IPS-NIHi7 (cell line): ENCODE measurements at regions not wholly inside any gene's neighbourhood (a gene's known extent, or its start where the extent isn't known, plus 50 kb on each side); places are given as distances from the start of the nearest gene placed in this dataset.
"Not testable (repeated sequence)": the region's sequence is repeated elsewhere in the genome, so short reads cannot be mapped to it uniquely, and the experiment has no call there.

Experiments used
- DNase-seq: peaks from one replicate; pipeline ENCODE4 v3.0.0; 2012; ENCODE audit warnings: mixed read lengths; ENCODE audit errors: extremely low spot score

DNA sequence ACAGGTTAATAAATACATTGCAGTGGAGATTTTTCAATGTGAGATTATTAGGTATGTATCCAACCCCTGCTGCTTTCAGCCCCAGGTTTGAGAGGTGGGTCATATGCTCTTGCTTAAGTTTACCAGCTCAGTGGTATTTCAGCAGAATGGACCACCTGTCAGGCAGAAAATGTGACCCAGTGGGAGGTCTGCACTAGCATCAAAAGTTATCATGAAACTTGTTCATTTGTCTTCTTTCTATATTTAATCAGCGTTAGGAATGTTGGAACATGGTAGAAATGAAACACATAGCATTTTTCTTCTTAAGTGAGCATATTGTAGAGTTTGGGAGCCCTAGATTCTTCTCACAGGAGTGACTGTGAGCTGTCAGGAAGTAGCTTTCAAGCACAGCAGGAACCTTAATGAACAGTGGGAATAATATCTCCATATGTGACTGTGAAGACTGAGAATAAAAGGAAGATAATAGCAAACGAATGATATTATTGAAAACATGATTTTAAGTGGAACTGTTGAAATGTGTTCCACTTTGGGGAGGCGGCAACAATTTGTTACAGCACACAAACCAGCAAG lies 596.9 kb upstream of the CDH6 start:
- DNase-seq, result no peak

DNA sequence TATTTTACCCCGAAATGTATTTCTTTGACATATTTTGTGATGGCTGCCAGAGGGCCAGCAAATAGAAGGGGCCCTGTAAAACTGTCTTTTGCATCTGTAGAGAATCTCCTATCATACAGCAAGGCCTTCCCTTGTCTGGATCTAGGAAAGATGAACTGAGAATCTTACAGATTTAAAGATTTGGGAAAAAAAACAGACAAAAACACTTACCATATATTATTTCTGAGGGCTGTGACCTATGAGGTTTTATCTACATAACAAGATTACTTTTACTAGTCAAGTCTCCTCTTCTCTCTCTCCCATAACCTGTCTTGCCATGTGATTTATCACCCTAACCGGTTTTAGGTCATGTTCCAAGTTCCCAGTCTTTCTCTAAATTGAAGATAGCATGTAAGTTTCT lies 599.2 kb upstream of the CDH6 start:
- DNase-seq, result no peak

DNA sequence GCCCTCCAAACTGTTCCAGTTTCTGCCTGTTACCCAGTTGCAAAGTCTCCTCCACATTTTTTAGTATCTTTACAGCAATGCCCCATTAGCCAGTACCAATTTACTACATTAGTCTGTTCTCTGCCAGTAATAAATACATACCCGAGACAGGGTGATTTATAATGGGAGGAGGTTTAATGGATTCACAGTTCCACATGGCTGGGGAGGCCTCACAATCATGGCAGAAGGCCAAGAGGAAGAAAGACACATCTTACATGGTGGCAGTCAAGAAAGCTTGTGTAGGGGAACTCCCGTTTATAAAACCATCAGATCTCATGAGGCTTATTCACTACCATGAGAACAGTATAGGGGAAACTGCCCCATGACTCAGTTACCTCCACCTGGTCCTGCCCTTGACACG lies 600.7 kb upstream of the CDH6 start:
- DNase-seq, result no peak

DNA sequence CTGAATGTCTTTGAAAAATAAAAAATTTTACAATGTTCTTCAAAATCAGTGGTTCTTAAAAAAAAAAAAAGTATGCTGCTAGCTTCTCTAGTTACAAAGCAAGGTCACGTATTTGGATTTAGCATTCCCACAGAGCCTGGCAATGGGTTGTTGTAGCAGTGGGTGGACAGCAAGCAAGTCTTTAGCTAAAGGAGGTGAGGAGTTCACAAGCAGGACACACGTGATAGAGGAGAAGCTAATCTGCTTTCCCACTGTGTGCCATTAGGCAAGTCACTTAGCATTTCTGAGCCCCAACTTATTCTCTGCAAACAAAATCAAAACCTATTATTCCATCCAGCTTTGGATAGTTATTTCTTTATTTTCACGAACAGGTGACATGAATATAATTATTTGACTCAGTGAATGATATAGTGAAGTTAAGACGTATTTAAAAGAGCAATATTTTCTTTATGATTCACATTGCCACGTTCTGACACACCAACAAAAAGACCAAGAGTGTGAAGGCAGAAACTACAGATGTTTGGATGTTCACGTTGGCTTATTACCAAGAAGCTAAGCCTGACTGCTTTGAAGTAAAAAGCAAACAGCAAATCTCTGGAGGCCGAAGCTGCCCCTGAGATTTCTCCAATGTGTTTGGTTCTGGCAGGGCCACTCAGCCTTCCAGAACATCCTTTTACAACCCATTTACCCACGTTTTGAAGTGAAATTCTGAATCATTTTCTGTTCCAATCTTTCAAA lies 612.1 kb upstream of the CDH6 start:
- peak; percentile 9 for DNase-seq

DNA sequence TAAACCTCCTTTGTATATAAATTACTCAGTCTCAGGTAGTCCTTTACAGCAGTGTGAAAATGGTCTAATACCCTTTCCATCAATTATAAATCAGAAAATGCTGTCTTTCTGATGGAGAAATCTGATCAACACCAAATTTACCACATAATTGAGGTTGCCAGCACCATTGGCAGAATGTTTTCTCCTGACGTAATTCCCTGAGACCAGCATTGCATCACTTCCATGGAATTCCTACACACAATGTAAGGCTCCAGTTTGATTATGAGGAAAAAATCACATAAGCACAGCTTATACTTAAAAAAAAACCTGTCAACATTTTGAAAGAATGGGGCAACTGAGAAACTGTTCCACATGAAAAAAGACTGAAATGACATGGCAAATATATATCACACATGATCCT lies 618.7 kb upstream of the CDH6 start:
- DNase-seq, result no peak

DNA sequence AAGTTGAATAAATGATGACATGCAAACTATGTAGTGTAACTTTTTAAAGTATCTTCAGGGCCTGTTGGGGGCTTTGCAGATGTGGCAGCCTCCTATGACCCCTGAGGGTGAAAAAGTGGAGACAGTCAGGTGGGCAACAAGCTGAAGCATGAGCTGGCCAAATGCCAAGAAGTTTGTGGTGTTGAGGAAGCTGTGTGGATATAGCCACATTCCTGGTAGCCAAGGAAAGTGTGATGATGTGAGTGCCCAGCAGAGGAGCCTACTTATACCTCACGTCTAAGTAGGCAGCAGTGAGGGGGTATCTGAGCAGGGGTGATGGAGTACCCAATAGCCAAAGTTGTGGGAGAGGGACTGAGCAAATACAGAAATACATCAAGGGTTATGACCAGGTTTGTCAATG lies 621.2 kb upstream of the CDH6 start:
- DNase-seq, result no peak

- no peak for DNase-seq
These were observed 631.7 kb upstream of the CDH6 start for GRCh38 chr5:30561771-30562170.

DNA sequence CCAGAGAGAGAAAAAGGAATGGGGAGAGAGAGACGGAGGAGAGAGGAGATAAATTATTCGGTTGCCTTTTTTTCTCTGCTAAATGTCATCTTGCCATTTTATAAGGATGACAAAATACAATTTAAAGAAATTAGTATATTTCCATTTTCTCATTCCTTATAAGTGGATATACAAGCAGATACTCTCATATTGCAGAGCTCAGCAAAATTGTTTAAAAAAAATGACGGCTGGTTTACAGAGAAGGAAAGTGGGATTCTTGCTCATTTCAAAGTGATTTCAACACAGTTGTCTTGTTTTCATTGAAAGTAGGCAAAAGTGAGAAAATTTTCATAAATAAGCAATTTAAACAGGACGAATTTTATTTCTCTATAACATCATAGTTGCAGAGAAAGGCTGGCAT lies 641.9 kb upstream of the CDH6 start:
- no peak for DNase-seq

DNA sequence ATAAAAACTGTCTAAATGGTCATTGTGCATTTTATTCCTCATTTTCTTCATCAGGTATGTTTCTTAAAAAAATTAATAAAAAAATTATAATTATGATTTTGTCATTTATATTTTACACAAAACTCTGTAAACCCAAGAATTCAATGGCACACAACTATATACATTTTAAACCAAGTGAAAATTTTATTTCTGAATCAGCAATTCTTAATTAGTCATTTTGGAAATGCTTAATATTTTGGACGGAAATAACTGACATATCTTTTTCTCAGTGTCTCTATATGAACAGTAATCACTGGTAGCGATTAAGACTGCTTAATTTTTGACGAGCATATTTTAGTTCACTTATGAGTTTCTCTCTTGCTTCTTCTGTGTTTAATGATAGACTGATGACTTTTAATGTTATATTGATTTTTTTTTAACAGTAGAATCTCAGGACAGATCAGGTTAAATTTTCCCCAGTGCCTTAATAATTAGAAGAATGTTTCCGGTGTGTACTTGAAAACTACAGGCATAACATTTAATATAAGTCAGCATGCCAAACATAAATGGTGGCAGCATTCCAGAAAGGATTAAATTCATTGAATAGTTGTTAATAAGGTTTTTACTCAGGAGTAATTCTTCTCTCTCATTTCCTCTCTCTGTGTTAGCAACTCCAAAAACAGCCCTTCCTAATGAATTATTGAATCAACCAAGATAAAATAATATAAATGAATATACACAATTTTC lies 644.7 kb upstream of the CDH6 start:
- DNase-seq, result no peak

GRCh38 chr5:30540150-30540549 lies 653.3 kb upstream of the CDH6 start:
- no peak for DNase-seq

DNA sequence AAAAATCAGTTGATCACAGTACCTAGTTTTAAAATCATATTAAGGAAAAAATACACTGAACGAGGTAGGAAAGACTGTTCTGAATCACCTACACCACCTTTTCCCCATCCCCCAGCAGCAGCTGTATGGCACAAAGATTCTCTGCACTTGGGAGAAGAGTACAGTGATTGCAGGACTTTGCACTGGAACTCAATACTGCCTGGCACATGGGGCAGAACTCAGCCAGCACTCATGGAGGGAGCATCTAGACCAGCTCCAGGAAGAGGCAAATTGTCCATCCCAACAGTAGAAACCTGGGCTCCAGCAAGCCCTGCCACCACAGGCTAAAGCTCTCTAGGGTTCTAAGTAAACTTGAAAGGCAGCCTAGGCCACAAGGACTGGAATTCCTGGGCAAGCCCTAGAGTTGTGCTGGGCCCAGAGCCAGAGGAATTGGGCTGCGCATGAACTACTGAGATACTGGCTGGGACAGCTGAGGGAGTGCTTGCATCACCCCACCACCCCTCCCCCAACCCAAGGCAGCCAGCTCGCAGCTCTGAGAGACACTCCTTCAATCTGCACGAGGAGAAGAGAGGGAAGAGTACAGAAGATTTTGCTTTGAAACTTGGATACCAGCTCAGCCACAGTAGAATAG lies 654.4 kb upstream of the CDH6 start:
- peak; percentile 13 for DNase-seq

DNA sequence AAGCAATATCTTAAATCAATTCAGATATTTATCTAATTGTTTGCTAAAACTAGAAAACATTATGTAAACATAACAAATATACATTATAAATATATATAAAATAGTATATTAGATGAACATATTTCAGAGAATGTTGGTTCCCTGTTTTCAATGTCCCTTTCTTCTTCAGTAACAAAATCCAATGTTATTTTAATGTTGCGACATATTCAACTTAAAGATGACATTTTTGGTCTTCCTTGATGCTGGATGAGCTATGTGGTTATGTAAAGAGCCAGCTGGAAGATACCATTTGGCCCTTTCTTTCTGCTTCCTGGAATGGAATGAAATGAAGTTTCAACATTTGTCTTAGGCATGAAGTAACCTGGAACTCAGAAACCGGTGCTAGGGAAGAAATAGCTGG lies 668.1 kb upstream of the CDH6 start:
- no peak for DNase-seq

- no peak for DNase-seq
These were observed 669.1 kb upstream of the CDH6 start for GRCh38 chr5:30524428-30524827.

- no peak for DNase-seq
These were observed 670.4 kb upstream of the CDH6 start for GRCh38 chr5:30523061-30523460.

DNA sequence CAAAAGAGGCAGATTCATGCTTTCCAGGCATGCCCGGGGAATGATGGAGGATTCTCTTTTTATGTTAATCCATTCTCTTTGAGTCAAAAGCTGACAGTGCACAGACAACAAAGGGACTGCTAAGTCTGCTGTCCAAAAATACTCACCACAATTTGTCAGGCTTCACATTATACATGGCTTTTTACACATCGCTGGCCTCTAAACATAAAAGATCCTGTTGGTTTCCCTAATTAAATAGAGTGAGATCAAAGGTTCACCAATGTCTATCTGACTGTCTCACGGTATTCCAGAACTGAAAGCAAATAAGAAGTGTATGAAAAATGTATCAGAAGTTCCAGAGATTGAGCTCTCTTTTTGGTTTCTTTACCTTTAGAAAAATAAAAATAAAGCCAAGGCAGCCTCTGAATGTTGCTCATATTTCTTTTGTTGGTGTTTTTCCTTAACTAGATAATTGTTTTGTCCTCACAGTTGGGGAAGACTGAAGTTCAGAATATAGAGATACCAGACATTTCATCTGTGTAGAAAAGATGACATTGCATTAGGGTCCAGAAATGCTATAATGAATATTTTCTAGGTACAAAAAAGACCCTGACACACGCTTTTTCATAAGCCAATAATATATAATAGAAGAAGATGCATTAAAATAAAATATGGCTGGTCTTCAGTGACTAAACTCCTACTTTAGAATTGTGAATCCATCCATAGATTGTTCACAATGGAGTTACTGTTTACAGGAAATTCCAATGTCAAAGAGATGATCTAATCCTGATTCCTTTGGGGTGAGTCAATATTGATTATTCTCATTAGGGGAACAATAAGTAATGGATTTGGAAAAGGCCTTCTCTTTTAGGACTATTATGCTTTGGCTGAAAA lies 688.2 kb upstream of the CDH6 start:
- no peak for DNase-seq

- no peak for DNase-seq
These were observed 691.2 kb upstream of the CDH6 start for GRCh38 chr5:30502277-30502676.

DNA sequence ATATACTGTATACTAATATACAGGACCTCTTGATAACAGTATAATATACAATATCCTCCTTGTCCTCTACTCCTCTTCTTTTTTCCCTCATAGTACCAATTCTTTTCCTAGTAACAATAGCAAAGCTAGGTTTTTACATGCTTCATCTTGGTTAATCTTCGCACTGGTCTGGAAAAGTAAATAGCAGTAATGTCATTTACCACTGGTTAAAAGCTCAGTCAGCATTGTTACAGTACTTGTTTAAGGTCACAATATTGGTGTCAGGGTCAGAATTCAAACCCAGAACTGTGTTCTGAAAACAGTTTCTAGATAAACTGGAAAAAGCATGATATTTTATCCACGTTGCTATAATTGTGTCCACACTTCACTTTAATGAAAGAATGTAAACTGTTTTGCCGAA lies 692.4 kb upstream of the CDH6 start:
- no peak for DNase-seq

GRCh38 chr5:30500513-30500912 lies 693.0 kb upstream of the CDH6 start:
- no peak for DNase-seq

- no peak for DNase-seq
These were observed 694.1 kb upstream of the CDH6 start for GRCh38 chr5:30499402-30499801.

DNA sequence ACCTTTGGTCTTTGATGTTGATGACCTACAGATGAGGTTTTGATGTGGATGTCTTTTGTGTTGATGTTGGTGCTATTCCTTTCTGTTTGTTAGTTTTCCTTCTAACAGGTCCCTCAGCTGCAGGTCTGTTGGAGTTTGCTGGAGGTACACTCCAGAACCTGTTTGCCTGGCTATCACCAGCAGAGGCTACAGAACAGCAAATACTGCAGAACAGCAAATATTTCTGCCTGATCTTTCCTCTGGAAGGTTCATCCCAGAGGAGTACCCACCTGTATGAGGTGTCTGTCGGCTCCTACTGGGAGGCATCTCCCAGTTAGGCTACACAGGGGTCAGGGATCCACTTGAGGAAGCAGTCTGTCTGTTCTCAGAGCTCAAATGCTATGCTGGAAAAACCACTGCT lies 694.5 kb upstream of the CDH6 start:
- DNase-seq, result no peak

GRCh38 chr5:30498509-30498908 lies 695.0 kb upstream of the CDH6 start:
- DNase-seq, result not testable (repeated sequence)

- DNase-seq, result not testable (repeated sequence)
These were observed 699.4 kb upstream of the CDH6 start for GRCh38 chr5:30494113-30494512.
